Activated naive CD4-positive, alpha-beta T cell (primary cell): ENCODE measurements at regions not wholly inside any gene's neighbourhood (a gene's known extent, or its start where the extent isn't known, plus 50 kb on each side); places are given as distances from the start of the nearest gene placed in this dataset.

ENCODE experiments used
- DNase-seq, 4 experiments: peaks; one replicate each; lab custom pipeline; 2025; lab: John Stamatoyannopoulos, UW

- no peak for DNase-seq
These were observed 330.2 kb downstream of the KLF12 start for GRCh38 chr13:73803997-73804396.

DNA sequence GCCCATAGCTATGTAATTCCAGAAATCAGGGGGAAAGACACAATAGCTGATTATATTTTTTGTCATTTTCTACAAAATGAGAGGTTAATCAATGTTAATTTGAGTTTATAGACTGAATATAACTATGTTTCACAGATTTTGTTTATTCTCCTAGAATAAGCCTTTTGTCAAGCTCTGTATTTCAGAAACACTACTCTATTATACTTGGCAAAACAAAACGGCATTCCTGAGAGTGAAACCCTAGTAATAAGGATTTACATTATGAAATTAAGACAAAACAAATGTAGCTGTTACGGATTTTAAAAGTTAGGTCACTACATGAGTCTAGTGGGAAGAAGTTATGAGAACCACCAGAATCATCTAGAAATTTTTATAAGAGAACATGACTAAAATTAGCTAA, 334.2 kb downstream of the KLF12 start:
- no peak for DNase-seq

DNA sequence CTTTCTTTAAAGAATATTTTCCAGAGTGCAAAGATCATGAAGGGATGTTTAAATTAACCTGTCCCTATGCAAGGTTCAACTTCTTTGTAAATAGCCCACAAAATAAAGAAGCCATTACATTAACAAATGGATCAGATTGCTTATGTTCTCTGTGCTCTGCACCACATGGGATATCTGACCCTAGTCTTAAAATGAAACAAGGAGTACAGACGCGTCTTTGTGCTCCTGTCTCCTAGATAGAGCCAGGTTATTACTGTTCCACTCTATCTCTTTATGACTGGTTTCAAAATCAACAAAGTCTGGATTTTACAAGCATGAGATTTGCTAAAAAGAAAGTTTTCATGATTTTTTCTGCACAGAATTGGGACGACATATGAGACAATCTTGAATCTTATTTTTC, 339.4 kb downstream of the KLF12 start:
- DNase-seq, result no peak

DNA sequence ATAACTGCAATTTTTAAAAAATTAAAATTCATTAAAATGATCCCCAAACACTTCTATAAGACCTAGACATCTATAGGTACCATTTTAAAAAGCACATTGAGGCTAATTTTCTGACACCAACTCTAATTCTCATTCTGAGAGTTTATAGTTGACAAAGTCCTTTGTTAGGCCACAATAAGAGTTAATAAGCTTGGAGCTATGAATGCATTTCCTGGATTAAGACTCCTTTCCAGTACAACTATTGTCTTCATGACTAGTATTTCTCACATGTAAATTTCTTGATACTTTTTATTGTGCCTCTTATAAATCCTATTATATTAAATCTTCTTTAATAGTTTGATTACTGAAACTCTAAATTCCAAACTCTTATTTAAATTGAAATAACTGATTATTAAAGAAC, 340.8 kb downstream of the KLF12 start:
- no peak for DNase-seq

DNA sequence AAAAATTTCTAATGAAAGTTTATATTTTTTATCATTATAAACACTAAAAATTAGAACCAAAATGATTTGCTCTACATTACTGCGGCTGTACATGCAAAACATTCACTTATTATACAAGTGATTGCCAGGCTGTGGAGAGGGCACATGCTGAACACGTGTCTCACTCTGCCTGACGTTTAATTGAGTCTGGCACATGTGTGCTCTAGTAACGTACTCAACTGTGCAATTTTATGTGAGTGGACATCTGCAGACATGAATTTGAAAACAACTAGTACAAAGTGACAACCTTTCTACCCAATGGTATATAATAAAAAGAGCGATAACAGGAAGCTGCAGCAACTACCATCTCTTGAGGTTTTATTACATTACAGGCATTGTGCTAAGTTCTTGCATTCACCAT, 341.4 kb downstream of the KLF12 start:
- DNase-seq, result no peak

GRCh38 chr13:73782450-73783449, 351.5 kb downstream of the KLF12 start:
- DNase-seq, result no peak

DNA sequence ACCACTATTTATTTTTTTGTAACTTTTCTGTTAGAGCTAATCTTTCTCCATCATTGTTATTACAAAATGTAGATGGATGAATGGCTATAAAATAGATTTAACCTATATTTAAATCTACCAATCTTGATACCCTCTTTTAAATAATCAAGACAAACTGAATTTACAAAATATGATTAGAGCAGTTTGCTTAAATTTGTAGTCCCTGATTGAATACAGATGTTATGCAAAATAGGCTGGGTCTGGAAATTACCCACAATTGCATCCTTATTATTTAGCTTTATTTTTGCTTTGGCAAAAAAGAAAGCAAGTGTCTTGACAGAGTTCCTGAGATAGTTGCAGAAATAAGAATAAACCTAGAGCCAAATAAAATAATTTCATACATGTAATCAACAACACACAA, 352.8 kb downstream of the KLF12 start:
- DNase-seq, result no peak

- no peak for DNase-seq
These were observed 354.3 kb downstream of the KLF12 start for GRCh38 chr13:73779881-73780280.

DNA sequence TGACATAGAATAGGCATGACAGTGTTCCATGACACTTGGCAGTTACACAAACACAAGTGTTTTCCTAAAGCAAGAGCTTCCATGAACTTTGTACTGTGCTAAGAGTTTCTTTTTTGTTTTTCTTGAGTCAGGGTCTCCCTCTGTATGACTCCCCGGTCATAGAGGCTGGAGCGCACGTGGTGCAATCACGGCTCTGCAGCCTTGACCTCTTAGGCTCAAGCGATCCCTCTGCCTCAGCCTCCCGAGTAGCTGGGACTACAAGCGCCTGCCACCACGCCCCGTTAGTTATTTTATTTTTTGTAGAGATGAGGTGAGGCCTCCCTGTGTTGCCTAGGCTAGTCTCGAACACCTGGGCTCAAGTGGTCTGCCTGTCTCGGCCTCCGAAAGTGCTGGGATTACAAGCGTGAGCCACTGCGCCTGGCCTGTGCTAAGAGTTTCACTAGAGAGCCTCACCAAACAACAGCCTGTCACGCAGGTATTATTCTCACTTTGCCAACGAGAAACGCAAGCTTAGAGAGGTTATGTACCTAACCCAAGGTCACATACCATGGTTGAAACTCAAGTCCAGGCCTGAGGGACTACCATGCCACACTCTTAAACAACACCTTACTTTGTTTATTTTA, 355.9 kb downstream of the KLF12 start:
- no peak for DNase-seq

GRCh38 chr13:73777134-73777533, 357.1 kb downstream of the KLF12 start:
- DNase-seq, result no peak

GRCh38 chr13:73776151-73776785, 357.9 kb downstream of the KLF12 start:
- no peak for DNase-seq

GRCh38 chr13:73773168-73773549, 361.0 kb downstream of the KLF12 start:
- DNase-seq, result no peak

- no peak for DNase-seq
These were observed 361.6 kb downstream of the KLF12 start for GRCh38 chr13:73772449-73773167.

DNA sequence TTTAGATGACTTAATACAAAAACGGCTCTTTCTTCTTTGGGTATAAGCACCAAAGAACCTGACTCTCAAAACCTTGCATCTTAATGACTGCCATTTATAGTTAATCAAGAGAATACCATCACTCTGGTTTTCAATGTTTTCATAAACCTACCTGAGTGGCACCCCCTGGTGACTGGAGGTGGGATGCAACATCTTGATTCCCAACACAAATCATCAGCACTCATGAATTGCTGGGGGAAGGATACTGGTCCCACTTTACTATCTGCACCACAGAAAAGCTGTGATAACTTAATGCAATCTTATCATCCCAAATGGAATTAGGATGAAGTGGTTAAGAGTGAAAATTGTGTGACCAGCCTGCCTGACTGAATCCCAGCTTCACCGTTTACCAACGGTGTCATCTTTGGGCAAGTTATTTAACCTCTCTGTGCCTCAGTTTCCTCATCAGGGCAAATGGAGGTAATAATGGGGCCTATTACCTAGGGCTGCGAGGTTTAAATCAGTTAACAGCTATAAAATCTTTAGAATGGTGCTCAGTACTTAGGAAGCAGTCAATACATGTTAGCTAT, 366.4 kb downstream of the KLF12 start:
- peak in 1 of 4 experiments; percentile 2 for DNase-seq

DNA sequence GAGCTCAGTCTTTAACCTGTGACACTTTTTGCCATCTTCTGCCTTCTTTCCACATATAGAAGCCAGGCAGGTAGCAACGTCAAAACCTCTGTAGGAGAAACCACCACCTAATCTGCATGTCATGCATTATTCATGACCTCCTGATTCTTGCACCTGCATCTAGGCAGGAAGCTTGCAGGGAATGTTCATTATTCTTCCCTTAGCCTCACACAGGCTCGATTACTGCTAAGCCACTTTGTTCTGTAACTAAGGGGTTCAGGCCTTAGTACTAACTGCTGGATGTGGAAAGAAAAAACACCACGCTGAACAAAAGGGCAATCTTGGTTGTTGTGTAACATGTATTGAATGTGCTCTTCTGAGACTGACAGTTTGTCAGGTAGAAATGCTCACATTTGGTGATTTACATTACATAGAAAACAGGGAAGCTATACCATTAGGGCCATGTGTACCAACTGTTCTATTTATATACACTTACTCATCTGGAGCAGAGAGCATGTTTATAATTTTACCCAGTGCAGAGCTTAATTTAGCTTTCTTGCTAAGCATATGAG, 366.9 kb downstream of the KLF12 start:
- no peak for DNase-seq

DNA sequence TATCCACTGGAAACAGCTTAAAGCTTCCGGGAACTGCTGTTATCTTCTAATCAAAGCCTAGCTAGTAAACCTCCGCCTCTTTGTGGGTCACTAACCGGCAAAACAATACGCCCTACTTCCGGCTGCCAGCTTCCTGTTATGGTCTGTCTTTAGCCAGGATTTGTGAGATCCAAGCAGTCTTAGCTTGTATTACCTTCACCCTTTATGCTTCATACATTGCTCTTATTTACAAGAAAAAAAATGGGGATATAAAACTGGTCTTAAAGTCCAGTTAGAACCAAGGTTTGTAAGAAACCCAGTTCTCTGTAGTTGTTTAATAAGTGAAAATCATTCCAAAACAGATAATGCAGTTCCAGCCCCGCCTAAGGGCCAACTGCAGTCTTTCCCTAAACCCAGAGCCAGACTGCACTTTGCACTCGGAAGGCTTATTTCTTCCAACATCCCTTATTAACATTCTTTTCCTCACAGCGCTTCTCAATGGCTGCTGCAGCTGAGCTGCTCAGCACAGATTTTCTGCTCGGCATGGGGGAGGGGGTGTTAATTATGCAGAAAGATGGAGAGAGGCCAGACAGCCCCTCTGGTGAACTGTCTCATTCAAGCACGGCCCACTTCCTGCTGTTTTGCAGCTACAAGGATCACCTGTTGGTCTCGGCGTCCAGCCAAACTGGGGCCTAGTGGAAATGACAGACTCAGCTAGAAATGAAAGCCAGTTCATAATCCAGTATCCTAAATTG, 368.4 kb downstream of the KLF12 start:
- peak; percentile 11 to 83 (median 47) for DNase-seq

DNA sequence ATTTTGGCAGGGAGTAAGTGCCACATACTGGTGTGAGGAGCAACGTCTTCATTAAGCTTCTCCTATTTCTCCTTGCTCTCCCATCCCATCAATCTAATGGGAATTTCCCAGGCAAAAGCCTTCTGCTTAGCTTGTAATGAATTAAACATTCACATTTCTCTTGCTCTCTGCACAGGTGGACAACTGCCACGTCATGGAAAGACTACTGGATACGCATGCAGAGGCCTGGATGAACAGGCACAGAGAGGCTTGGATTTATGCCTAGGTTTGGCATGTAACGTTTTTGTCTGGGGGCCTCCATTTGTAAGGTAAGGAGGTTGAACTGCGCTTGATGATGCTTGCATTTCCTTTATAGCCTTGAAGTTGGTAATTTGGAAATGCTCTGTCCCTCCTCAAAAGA, 374.8 kb downstream of the KLF12 start:
- DNase-seq, result no peak

GRCh38 chr13:73757481-73758233, 376.5 kb downstream of the KLF12 start:
- DNase-seq, result no peak

- no peak for DNase-seq
These were observed 379.4 kb downstream of the KLF12 start for GRCh38 chr13:73754727-73755292.

DNA sequence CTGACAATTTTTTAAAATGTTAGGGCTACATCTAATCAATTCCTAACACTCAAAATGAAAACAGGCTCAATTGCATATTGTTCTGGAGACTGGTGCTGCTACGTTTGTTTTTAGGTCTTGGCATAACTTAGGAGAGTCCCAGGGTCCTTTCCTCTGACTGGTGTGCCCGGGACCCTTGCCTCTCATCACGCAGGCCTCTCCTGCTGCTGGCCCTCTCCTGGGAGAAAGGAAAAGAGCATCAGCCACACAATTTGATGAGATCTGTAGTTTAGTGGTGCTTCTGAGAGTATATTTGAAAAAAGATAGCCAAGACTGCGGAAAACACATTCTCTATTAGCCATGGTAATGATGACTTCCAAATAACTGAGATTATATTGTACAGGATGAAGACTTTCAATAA, 380.0 kb downstream of the KLF12 start:
- no peak for DNase-seq
